GM19239 (cell line): ENCODE measurements at regions not wholly inside any gene's neighbourhood (a gene's known extent, or its start where the extent isn't known, plus 50 kb on each side); places are given as distances from the start of the nearest gene placed in this dataset.

Source experiments
- DNase-seq: peaks from one replicate; pipeline ENCODE4 v3.0.0; 2011; ENCODE audit warnings: low spot score; ENCODE audit not compliant: insufficient read length
- FAIRE-seq: peaks from 2 replicates; lab custom pipeline; 2011; peaks lifted over from hg19 to GRCh38; lab: Jason Lieb, UNC

DNA sequence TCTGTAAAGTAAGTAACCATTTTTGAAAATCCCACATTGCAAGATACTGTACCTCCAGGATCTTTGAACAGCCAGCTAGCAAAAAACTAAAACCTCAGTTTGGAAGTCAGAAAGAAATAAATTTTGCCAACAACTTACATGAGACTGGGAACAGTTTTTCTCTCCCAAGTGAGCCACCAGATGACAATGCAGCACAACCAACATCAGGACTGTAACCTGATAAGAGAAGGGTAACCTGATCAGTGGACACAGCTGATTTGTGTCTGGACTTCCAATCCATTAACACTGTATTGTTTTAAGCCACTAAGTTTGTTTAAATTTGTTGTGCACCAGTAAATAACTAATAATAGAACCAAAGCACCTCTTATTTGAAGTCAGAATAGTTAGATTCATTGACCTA is 923.3 kb downstream of the FAT4 start:
- DNase-seq: no peak
- FAIRE-seq: no peak

DNA sequence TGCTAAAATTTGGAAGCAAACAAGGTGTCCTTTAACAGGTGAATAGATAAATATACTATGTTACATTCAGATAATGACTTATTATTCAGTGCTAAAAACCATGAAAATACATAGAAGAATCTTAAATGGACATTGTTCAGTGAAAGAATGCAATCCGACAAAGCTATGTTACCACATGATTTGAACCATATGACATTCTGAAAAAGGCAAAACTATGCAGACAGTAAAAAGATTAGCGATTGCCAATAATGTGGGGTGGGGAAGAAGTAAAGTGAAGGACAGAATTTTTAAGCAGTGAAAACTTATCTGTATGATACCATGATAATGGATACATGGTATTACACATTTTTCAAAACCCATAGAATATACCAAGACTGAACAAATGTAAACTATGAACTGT is 926.9 kb downstream of the FAT4 start:
- FAIRE-seq: no peak
- no peak for DNase-seq

DNA sequence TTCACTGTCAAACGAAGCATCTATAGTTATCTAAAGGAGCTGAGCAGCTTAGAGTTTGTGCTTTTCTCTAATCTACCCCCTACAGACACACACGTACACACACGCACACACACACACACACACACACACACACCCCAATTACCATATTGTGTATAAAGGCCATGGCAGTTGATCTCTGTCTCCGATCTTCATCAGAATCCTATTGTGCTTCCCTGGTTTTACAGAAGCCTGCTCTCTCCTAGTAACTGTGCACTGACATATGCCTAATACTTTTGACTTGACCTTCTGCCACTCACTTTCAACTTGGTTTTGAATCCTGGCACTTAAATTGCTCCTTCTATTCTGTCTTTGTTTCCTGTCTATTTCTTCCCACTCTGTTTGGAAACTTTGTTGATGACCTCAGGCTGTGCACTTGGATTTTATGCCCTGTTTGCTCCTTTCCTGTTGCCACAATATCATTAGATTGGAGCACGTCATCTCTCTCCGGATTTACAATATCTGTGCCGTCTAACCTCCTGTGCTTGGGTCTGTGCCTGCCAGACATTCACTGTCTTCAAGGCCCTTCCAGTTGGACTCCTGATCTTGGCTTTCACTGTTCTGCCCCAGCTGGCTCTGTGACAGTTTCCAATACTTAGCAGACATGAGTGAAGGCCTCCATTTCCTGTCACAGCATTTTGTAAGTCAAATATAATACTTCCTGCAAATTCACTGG is 928.1 kb downstream of the FAT4 start:
- FAIRE-seq (no peak), DNase-seq (no peak)

DNA sequence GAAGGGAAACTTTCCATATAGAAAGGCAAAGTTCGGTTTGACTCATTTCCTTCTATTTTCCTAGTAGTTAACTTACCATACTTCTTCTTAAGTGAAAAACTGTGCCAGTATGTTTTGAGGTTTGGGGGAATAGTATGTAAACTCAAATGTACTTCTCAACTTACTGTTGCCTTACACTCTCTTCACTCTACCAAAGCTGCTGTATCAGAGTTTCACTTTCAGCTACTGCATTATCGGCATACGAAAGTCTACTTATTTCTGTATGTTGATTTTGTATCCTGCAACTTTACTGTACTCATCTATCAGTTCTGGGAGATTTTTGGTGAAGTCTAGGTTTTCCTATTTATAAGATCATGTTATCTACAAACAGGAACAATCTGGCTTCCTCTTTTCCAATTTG is 932.7 kb downstream of the FAT4 start:
- FAIRE-seq: no peak

DNA sequence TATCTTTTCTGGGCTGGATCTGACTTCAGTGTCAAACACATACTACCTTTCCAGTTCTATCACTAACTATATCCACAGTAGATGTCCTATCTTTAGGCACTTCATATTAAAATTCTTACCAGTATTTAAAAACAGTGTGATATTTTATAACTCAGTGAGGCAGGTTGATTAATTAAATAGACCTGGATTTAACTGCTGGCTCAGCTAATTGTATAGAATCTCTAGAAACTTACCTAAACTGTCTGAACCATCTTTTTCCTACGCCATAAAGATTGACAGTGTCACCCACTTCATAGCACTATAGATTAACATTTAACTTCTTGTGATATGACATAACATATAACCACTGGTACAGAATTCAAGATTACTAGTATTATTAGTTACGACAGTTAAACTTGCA is 935.3 kb downstream of the FAT4 start:
- no peak for DNase-seq
- no peak for FAIRE-seq

More for the DNA sequence above, 932.7 kb downstream of the FAT4 start:
- DNase-seq: no peak

DNA sequence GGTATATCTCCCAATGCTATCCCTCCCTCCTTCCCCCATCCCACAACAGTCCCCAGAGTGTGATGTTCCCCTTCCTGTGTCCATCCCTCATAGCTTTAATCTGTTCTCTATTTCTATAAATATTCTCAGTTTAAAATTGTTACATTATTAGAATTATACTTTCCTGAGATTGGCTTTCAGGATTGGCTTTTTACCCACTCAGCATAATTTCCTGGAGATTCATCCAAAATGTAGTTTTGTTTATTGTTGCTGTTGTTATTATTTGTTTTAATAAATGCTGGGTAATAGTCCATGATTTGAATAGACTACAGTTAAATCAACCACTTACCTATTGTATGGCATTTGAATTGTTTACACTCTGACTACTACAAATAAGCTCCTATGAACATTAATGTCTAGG is 936.4 kb downstream of the FAT4 start:
- no peak for FAIRE-seq
- no peak for DNase-seq

DNA sequence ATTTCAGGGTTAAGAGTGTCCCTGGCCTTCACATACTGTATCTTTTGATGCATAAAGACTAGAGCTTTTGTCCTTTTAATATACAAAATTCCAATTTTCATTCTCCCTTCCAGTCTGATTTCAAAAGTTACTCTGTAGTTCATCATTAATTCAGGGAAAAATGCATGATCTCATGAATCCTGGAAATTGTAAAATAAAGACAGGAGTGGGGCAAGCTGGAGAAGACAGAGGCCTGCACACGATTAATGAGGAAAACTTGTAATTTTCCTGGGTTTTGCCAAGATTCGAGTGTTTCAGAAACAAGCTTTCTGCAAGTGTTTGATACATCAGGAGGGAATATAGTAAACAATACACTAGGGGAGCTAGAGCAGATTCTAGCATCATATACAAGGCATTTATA is 947.9 kb downstream of the FAT4 start:
- FAIRE-seq: no peak
- DNase-seq: no peak

DNA sequence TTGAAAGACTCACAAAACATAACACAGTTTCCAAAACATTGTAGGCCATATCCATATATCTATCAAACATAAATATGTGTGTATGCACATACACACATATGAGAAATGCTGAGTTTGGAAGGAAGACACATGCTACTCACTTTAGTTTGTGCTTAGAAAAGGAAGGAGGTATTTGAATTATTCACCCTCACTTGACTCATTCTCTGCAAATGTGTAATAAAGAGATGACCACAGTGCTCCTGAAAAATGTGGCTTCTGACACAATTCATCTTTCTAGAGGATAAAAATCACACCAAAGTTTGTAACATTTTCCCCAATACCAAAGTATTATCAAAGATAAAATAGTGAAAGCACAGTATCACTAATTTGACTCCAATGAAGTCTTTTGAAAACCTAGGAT is 950.1 kb downstream of the FAT4 start:
- no peak for DNase-seq
- FAIRE-seq: no peak

DNA sequence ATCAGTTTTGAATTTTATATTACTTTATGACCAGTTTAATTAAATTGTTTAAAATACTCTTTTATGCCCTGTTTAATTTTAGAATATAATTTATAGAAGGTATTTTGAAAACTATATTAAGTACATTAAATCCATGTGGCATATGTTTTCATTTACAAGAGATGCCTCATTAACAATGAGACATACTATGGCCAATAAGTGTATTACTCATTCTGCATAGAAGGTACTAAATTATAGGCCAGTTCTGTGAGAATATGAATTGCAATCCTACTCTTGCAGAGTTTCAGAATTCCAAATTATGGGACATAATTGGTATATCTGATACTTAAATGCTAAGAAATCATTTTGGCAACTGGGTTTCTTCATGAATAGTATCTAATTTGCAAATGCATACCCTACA is 951.1 kb downstream of the FAT4 start:
- DNase-seq: no peak
- no peak for FAIRE-seq

DNA sequence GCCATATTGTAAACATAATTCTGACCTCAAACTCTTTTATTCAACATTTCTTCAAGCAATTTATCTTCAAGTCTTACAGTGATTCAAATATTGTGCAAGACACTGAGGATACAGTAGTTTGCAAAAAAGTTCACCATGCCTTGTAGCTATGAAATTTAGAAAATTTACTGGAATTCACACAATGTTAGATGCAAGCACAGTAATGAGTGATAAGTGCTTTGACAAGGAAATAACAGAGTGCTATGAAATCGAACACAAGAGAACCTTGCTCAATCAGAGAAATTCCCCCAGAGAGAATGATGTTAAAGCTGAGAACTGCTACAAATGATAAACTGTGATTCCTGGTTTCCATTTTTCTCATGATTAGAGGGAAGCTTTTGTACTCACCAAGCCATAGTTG is 952.9 kb downstream of the FAT4 start:
- FAIRE-seq (no peak), DNase-seq (no peak)

DNA sequence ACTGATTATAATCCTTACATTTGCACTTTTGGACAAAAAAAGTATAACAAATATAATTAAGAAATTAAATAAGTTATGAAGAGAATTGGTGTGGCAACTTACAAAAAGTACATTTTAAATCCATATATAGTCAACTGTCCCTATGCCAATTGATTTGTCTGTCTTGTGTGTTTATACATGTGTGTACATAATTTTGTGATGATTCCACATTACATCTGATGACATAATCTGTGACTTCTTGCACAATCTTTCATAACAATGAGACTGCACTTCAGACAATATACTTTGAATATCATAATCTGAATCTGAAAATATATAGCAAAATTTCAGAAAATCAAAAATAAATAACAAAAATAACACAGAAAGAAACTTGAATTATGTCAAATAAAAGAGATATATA is 953.4 kb downstream of the FAT4 start:
- DNase-seq: no peak
- FAIRE-seq: no peak

DNA sequence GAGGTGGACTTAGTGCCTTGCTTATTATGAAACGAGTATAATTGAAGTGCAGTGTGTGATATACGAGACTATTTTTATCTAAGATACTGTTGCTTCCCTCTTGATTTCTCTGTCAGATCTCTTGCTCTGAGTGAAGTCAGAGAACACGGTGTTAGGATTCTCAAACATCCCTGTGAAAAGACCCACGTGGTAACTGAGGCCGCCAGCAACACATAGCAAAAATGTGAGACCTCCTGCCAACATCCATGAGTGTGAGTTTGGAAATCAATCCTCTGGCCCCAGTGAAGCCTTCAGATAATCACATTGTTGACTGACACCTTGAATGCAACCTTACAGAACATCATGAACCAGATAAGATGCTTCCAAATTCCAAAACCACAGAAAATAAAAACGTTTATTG is 954.4 kb downstream of the FAT4 start:
- no peak for FAIRE-seq
- DNase-seq: no peak

DNA sequence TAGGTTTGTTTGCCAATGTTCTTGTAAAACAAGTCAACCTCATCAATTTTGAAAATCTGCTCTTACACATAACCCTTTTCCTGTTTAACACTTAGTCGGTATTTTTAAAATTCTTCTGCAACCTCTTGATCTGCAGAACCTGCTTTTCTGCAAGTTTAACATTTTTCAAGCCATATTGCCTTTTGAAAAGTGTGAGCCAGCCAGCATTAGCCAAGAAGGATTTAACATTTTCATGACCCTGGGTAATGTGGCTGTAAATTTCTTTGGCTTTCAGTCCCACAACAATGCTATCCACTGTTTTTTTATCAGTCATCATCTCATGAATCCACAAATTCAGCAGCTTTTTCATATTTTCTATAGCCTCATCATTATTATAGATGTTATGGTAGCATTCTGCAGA is 956.5 kb downstream of the FAT4 start:
- DNase-seq (no peak), FAIRE-seq (no peak)

DNA sequence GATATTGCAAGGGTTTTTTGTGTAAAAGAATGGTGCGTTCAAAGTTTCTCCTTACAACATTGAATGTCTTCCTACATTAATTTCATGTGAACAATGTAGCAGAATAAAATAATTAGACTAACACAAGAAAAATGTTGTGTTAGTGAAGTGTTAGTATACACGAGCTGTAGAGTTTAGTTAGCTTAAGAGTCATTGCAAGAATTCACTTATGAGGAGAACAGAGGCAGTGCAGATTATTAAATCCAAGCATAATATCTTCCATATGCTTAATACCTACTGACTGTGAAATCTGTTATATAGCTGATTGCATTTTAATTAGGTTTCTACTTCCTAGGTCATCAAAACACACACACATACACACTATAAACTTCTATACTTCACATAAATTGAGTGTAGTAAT is 959.0 kb downstream of the FAT4 start:
- FAIRE-seq (no peak), DNase-seq (no peak)

DNA sequence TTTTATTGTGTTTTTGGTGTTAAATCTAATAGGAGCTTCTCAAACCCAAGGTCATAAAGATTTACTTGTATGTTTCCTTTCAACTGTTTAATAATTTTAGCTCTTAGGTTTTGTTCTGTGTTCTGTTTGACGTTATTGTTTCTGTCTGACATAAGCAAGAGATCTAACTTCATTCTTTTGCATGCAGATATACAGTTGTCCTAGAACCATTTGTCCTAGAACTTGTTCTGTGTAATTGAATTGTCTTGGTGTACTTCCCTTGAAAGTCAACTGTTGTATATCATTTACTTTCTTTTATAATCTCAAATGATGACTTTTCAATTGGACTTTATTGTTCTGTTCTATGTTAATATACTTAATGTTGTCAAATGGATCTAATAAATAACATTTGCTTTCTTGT is 977.1 kb downstream of the FAT4 start:
- DNase-seq (no peak), FAIRE-seq (no peak)

DNA sequence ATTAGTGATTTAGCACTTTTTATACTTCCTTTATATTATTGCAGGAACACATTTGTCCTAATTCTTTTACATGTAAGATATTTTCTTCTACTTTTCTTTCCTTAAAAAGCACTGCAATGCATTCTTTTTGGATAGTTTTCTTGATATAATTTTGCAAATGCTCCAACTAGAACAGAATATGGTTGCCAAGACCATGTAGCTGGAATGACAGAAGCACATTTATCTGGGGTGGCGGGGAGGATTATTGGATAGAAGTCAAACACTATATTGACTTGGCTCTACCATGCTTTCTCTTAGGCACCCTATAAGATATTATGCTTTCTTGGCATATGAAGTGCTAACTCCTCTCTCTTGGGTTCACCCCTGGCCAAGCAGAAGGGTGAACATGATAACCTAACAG is 983.5 kb downstream of the FAT4 start:
- DNase-seq (no peak), FAIRE-seq (no peak)

DNA sequence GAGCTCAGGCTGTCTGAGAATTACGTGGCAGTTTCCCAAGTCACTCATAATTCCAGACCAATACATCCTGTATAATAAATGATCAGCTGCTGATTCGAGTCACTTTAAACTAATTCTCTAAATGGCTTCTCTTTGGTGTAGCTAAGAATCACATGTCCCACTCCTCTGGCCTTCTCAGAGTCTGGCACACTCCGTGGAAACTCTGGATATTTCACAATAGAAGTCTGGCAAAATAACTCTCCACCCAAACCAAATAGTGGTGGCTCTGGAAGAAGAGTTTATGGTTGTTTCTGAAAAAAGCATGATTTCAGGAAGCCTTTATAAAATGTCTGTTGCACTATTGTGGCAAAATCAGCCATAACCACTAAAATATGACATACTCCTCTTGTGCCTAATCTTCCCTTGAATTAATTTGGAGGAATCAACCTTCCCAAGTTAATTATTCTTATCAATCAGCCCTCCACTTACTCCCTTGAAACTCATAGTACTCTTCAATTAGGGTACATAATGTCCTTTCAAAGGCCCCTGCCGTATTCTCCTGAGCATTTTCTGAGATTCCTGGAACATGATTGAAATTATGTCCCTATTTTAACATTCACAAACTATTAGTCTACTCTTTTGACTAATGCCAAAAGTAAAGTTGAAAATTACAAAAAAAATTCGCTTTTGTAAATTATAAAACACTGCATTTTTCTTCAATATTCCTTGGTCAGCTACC is 991.6 kb downstream of the FAT4 start:
- no peak for DNase-seq
- no peak for FAIRE-seq

DNA sequence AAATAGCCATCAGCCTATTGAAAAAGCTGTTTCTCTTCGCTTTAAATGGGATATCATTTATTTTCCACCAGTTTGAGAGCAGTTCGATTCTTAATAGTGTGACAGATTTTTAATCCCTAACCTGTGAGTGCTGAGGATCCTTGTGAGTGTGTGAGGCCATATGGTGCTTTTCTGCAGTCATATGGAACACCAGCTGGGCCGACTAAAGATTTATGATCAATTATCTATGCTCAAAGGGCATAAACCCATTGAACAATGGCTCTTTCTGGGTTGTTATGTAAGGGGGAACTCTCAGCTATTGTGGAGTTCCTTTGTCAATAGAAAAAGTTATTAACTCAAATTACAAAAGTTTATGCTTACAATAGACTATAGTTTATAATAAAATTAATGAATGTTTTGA is 1003.6 kb downstream of the FAT4 start:
- no peak for DNase-seq
- FAIRE-seq: no peak

DNA sequence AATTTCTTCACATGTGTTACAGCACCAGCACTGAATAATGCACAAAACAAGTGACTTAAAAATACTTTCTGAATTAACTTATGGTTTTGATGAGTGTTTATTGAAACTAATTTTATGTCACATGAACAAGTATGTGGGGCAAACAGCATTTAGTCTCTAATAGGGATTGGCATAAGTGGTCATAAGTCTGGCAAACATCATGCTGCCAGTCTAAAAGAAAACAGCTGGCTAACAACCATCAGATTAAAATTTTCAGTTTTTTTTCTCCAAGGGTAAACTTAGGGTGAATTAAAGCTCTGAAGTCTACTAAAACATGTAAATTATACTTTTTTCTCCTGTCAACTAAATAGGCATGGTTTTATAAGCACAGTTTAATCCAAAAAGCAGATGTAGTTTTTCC is 1014.2 kb downstream of the FAT4 start:
- FAIRE-seq: no peak
- no peak for DNase-seq

DNA sequence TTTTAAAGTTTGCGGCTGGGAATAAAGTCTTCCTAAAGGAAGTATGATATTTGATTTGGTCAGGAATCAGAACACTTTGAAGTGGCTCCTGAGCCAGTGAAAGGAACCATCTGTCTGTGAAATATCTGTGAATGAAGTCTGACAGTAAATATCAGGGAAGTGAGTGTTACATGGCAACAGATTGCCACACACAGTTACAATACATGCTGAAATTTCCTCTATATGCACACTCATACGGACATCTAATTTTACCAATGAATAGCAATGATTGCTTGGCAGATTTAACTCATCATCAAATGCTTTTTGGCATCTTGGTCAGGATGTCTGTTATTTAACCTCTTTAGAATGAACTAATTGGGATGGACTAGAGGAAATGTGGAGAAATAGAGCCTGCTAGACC is 1023.8 kb downstream of the FAT4 start:
- no peak for DNase-seq
- FAIRE-seq: no peak

DNA sequence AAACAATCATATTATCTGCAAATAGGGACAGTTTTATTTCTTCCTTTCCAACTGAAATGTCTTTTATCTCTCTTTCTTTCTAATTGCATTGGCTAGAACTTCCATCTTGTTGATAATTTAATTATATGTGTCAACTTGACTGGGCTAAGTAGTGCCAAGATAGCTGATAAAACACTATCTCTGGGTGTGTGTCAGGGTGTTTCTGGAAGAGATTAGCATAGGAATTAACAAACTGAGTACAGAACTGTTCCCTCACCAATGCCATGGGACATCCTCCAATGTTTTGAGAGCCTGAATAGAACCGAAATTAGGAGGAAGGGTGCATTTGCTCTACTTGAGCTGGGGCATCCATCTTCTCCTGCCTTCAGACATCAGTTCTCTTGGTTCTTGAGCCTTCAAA is 1027.2 kb downstream of the FAT4 start:
- DNase-seq: no peak
- no peak for FAIRE-seq

DNA sequence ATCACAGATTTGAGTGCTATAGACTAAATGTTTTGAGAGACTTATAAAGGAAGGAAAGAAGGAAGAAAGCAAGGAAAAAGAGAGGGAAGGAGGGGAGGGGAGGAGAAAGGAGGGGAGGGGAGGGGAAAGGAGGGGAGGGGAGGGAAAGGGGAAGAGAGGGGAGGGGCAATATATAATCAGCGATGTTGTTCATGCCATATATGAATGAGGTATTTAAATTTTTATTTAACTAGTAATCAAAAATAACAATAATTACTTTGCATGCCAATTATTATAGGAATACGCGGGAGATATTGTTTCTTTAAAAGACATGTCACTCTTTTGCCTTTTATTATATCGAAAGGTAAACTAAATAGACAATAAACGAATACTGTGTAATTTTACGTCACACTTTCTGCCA is 1029.7 kb downstream of the FAT4 start:
- no peak for DNase-seq
- no peak for FAIRE-seq
